Choroid plexus epithelial cell (primary cell): ENCODE measurements at regions not wholly inside any gene's neighbourhood (a gene's known extent, or its start where the extent isn't known, plus 50 kb on each side); places are given as distances from the start of the nearest gene placed in this dataset.

Source experiments
- DNase-seq: peaks from one replicate; pipeline ENCODE4 v3.0.0-alpha.2; 2010; ENCODE audit warnings: low read depth
- H3K4me3 ChIP-seq: 2 replicates; pipeline ENCODE4 v1.5.1; 2011; ENCODE audit warnings: low read depth, mild to moderate bottlenecking, control low read depth, low read length, moderate library complexity
- TF ChIP-seq, protein P1 (sequence below): conservative IDR thresholded peaks from 2 replicates; pipeline ENCODE4 v1.5.1; 2011; ENCODE audit warnings: low read depth, mild to moderate bottlenecking, control low read depth, inconsistent platforms, low read length, moderate library complexity

DNA sequence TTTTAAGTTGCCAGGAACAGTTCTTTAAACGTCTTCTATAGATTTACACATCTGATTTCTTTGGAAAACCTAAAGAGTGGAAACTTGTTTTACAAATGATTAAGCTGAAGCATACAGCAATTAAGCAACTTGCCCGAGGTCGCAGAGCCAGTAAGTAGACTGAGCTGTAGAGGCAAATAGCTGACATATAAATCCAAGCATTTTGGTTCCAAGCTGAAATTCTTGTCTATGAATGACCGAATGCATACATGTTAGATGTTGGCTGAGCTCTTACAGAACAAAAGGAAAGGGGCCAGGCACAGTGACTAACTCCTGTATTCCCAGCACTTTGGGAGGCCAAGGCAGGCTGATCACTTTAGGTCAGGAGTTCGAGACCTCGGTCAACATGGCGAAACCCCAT lies 101.8 kb upstream of the SGK1 start:
- TF ChIP-seq, protein P1, sequence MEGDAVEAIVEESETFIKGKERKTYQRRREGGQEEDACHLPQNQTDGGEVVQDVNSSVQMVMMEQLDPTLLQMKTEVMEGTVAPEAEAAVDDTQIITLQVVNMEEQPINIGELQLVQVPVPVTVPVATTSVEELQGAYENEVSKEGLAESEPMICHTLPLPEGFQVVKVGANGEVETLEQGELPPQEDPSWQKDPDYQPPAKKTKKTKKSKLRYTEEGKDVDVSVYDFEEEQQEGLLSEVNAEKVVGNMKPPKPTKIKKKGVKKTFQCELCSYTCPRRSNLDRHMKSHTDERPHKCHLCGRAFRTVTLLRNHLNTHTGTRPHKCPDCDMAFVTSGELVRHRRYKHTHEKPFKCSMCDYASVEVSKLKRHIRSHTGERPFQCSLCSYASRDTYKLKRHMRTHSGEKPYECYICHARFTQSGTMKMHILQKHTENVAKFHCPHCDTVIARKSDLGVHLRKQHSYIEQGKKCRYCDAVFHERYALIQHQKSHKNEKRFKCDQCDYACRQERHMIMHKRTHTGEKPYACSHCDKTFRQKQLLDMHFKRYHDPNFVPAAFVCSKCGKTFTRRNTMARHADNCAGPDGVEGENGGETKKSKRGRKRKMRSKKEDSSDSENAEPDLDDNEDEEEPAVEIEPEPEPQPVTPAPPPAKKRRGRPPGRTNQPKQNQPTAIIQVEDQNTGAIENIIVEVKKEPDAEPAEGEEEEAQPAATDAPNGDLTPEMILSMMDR, result no peak
- DNase-seq, result peak; percentile 34
- no peak overlapping the region for H3K4me3 ChIP-seq

DNA sequence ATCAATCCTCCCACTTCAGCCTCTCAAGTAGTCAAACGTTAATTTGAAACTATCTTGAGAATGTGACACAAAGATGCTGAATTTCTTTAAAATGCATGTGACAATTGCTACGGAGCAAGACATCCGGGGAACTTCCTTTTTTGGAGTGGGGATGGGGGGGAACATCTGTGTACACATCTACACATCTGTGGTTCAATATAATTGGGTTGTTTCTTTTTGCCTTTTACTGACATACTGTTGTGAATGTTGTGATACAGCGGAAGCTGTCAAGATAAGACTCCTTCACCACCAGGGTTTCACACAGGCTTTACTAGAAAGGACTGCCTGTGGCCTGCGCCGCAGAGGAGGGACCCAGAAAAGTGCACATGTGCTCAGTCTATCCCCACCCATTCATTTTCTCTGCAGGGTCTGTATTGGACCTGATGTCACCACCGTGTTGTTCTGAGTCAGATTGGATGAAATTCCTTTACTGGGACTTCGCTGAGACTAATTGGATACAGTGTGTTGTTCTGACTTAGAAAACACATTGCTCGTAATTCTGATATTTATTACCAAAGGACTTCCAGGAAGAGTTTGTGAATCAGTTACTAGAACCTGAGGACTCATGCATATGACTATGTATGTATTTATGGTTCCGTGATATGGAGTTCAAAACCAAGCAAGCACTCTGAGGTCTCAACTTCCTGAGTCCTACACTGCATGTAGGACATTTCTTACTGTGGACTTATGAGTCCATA lies 98.7 kb upstream of the SGK1 start:
- DNase-seq, result peak; percentile 77
- TF ChIP-seq, protein P1, result peak; percentile 5
- no peak overlapping the region for H3K4me3 ChIP-seq

DNA sequence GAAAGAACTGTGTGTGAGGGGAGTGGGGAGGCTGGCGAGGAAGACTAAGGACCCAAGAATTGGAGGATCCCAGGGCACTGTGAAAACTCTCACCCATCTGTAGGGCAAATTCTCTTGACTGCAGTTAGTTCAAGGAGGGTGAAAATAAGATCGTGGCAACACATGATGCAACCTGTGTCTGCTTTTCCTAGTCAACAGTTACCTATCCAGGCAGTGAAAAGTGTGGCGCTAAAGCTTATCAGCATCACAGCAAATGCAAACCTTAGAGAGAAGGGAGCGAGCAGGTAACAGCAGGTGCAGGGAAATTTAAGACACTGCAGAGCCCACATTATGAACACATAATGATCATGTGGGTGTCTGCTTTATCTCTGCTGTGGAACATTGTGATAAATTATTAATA lies 97.7 kb upstream of the SGK1 start:
- DNase-seq, result no peak
- no peak overlapping the region for H3K4me3 ChIP-seq
- TF ChIP-seq, protein P1, result no peak

DNA sequence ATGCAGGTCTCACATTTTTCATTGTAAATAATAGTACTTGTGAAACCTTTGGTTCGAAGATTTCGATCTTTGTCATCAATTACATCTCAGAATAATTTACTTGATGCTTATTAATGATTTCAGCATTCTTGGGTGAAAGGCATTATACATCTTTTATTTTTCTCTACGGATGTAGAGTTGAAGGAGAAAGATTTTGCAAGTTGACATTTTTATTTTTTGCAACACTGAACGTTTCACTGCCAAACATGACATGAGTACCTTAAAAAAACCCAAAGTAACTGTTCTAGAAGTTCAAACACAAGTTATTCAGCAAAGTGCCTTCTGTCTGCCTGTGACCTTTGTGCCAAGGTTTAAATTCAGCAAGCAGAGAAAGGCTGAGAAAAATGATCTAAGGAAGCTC lies 97.3 kb upstream of the SGK1 start:
- DNase-seq, result no peak
- TF ChIP-seq, protein P1, result no peak
- no peak overlapping the region for H3K4me3 ChIP-seq

DNA sequence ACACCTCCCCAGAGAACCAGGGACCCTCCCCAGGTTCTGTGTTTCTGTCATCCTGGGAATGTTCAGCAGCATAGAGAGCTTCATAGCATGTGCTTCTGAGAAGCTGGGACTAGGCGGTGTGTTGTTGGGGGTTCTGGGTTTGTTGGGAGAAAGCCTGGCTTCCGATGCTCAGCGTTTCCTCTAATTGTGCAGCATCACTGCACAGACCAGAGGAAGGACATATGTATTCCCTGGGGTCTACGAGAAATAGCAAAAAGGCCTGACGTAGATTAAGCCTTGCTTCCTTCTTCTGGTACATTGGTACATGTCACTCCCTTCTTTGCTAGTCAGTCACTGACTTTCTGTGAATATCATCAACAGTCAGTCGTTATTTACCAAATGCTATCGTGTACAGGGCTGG lies 96.9 kb upstream of the SGK1 start:
- no peak overlapping the region for H3K4me3 ChIP-seq
- DNase-seq, result no peak
- TF ChIP-seq, protein P1, result no peak

DNA sequence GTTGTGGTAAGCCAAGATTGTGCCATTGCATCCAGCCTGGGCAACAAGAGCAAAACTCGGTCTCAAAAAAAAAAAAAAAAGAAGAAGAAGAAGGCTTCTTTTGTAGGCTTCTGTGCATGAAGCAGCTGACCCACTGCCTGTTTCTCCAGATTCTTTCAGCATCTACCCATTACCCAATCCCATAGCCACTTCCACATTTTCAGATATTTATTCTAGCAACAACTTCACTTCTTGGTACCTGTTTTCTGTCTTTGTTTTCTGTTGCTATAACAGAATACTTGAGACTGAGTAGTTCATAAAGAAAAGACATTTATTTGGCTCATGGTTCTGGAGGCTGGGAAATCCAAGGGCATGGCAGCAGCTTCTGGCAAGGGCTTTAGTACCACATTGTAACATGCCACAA lies 95.3 kb upstream of the SGK1 start:
- no peak overlapping the region for H3K4me3 ChIP-seq
- TF ChIP-seq, protein P1, result no peak
- no peak for DNase-seq

DNA sequence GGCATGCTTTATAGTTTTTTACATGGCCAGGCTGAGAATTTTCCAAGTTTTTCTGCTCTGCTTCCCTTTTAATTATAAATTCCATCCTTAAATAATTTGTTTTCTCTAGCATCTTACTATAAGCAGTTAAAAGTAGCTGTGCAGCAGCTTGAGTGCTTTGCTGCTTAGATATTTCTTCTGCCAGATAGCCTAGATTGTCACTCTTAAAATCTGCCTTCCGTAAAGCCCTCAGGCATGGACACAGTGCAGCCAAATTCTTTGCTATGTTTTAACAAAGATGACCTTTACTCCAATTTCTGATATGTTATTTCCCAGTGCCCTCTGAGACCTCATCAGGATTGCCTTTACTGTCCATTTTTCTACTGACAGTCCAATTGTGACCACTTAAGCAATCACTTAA lies 92.6 kb upstream of the SGK1 start:
- no peak overlapping the region for H3K4me3 ChIP-seq
- TF ChIP-seq, protein P1, result no peak
- no peak for DNase-seq
